Tibial nerve (tissue), 4 donors: ENCODE measurements at regions not wholly inside any gene's neighbourhood (a gene's known extent, or its start where the extent isn't known, plus 50 kb on each side); places are given as distances from the start of the nearest gene placed in this dataset.
"Not testable (repeated sequence)": the region's sequence is repeated elsewhere in the genome, so short reads cannot be mapped to it uniquely, and the experiment has no call there.

ENCODE experiments used
- CTCF ChIP-seq, 5 experiments: fragments of 200-600 bp in 3 of 5; fragments of 450-650 bp in 2 of 5; sonication (generic) in 3 of 5; IDR thresholded peaks; one replicate each; pipeline ENCODE4 v1.5.1; 2016 to 2019; ENCODE audit warnings: antibody characterized with exemption in 5 of 5, mild to moderate bottlenecking in 3 of 5, moderate library complexity in 2 of 5
- EP300 ChIP-seq, 2 donors: sonication (generic); formaldehyde crosslinking; IDR thresholded peaks; one replicate each; pipeline ENCODE4 v1.6.1; 2017; ENCODE audit warnings: antibody characterized with exemption in 2 of 2, mild to moderate bottlenecking in 1 of 2
- POLR2A ChIP-seq, 2 donors: fragments of 450-650 bp; IDR thresholded peaks; one replicate each; pipeline ENCODE4 v1.6.1; 2017; ENCODE audit warnings: antibody characterized with exemption in 2 of 2, mild to moderate bottlenecking in 2 of 2, moderate library complexity in 2 of 2

GRCh38 chr10:30522661-30523078, 88.7 kb downstream of the MAP3K8 start:
- TF ChIP-seq CTCF, POLR2A, EP300 (IDR thresholded peaks at IDR 0.05): not testable (repeated sequence)
